SK-N-SH treated with all-trans-retinoic acid at 6 μM for 48 hours (cell line): ENCODE measurements at regions not wholly inside any gene's neighbourhood (a gene's known extent, or its start where the extent isn't known, plus 50 kb on each side); places are given as distances from the start of the nearest gene placed in this dataset.

Experiments
- CREB5 ChIP-seq: fragments of 250-450 bp; sonication (Bioruptor Pico); IDR thresholded peaks from 2 replicates; pipeline ENCODE4 v1.5.1; 2020; ENCODE audit warnings: low read depth, mild to moderate bottlenecking, moderate library complexity
- PATZ1 ChIP-seq: fragments of 250-450 bp; sonication (Bioruptor Pico); IDR thresholded peaks from 2 replicates; pipeline ENCODE4 v1.8.0; 2020; ENCODE audit warnings: mild to moderate bottlenecking, moderate library complexity, borderline replicate concordance
- TCF4 ChIP-seq: fragments of 250-450 bp; sonication (Bioruptor Pico); IDR thresholded peaks from 2 replicates; pipeline ENCODE4 v1.8.0; 2021; ENCODE audit warnings: mild to moderate bottlenecking, moderate library complexity, borderline replicate concordance
- TSHZ2 ChIP-seq: fragments of 250-450 bp; sonication (Bioruptor Pico); IDR thresholded peaks from 2 replicates; pipeline ENCODE4 v1.5.0; 2020; ENCODE audit warnings: mild to moderate bottlenecking, moderate library complexity
- ZC3H10 ChIP-seq: fragments of 250-450 bp; sonication (Bioruptor Pico); IDR thresholded peaks from 2 replicates; pipeline ENCODE4 v1.5.1; 2021; ENCODE audit warnings: mild to moderate bottlenecking, moderate library complexity
- ZFP3 ChIP-seq: fragments of 250-450 bp; sonication (Bioruptor Pico); IDR thresholded peaks from 2 replicates; pipeline ENCODE4 v1.5.0; 2020; ENCODE audit warnings: mild to moderate bottlenecking, moderate library complexity

DNA sequence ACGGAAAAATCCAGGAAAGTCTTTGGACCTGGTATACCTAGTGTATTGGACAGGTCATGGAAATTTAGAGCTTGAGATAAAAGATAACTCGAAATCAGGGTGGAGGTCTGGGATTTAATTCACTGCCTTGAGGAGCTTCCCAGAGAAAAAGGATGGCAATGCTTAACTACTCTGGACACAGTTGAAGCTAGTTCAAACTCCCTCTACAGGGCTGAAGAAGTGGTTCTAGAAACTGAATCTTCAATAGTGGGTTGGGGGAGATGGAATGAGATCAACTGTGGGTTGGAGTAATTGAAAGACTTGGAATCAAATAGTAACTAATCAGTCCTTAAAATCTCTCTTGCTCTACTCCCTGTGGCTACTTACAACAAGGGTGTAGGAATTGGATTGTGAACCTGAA is 600.1 kb downstream of the IRS1 start:
- TF ChIP-seq TCF4 (CRISPR knock-in tag): no peak
- no peak for TF ChIP-seq CREB5 (CRISPR knock-in tag)
- no peak for TF ChIP-seq TSHZ2 (CRISPR knock-in tag)
- no peak for TF ChIP-seq PATZ1 (CRISPR knock-in tag)
- no peak for TF ChIP-seq ZC3H10 (CRISPR knock-in tag)
- no peak for TF ChIP-seq ZFP3
